Activated CD8-positive, alpha-beta memory T cell treated with anti-CD3 and anti-CD28 coated beads, Interleukin-2, amount 10 ng/mL, durations not matched to agents 7 days and 5 days (primary cell): ENCODE measurements at regions not wholly inside any gene's neighbourhood (a gene's known extent, or its start where the extent isn't known, plus 50 kb on each side); places are given as distances from the start of the nearest gene placed in this dataset.
A peak's percentile ranks its signal among the peaks of the same experiment; 100 is the strongest.
"Not testable (repeated sequence)": the region's sequence is repeated elsewhere in the genome, so short reads cannot be mapped to it uniquely, and the experiment has no call there.

ENCODE experiments used
- ATAC-seq: fragments of 150-1000 bp; cut with Tn5 transposase; one replicate; pipeline ENCODE4 v1.10.0; 2021; ENCODE audit warnings: moderate library complexity
- CTCF ChIA-PET: fragments of 350-600 bp; sonication (Branson Sonifier 250); formaldehyde crosslinking; loops from one replicate; lab custom pipeline; 2021; ENCODE audit warnings: antibody characterized with exemption; lab: Charles Lee
- DNase-seq: peaks from one replicate; pipeline ENCODE4 v3.0.0-alpha.2; 2020
- H3K27ac Mint-ChIP-seq: one replicate; pipeline ENCODE4 v1.8.0; 2021; ENCODE audit warnings: mild to moderate bottlenecking, mixed read lengths
- H3K27me3 Mint-ChIP-seq: one replicate; pipeline ENCODE4 v1.8.0; 2021; ENCODE audit warnings: mixed read lengths
- H3K36me3 Mint-ChIP-seq: one replicate; pipeline ENCODE4 v1.8.0; 2021; ENCODE audit warnings: mild to moderate bottlenecking, mixed read lengths
- H3K4me1 Mint-ChIP-seq: one replicate; pipeline ENCODE4 v1.8.0; 2021; ENCODE audit warnings: mixed read lengths
- H3K4me3 Mint-ChIP-seq: one replicate; pipeline ENCODE4 v1.8.0; 2021; ENCODE audit warnings: mild to moderate bottlenecking, moderate library complexity, mixed read lengths
- H3K9me3 Mint-ChIP-seq: one replicate; pipeline ENCODE4 v1.8.0; 2022; ENCODE audit warnings: low read depth, mixed read lengths

DNA sequence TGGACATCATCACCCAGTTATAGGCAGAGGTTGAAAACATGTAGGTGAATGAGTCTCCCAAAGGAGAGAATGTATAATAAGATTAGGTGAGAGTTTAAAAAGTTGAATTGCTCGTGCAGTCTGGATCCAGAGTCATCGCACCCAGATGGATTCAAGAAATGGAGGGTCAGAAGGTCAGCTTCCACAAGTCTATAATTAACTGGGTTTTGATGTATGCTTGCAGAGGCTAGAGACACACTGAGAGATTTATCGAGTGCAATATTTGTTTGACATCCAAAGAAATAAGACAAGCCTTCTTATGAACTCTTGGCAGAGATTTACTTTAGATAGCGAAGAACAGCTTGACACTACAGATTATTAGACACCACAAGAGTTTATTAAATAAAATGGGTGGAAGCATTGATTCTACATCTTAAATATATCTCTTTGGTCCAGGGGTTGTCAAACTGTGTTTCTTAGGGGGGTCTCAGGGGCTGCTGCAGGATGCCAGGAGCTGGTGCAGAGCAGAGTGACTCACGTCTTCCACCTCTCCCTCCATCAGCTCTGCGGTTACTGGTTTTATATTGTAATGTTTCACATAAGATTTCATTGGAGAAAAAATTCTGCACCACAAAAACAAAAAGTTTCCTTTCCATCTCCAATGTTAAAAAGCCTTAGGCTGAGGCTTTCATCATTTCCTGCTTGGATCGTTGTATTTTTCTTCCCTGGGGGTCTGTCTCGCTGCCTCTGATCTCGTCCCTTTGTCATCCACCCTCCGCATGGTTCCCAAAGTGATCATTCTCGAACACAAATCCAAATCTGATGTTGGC lies 176.2 kb upstream of the AHI1 start:
- H3K4me3 Mint-ChIP-seq, result no peak overlapping the region
- ATAC-seq, result no peak
- peaks cover 6% of the 10 kb centered on the region for H3K36me3 Mint-ChIP-seq
- DNase-seq, result no peak
- H3K27ac Mint-ChIP-seq, result no peak overlapping the region
- CTCF ChIA-PET, result interaction anchor here (0.7 to 1.0 kb wide), 3 partner anchors 24 to 236 kb away, joined by 3 to 6 read pairs (median 3); no protein-coding TSS in a partner anchor
- H3K9me3 Mint-ChIP-seq, result no peaks in the 10 kb centered on the region
- H3K4me1 Mint-ChIP-seq, result peaks cover 12% of the 10 kb centered on the region
- peaks cover 2% of the 10 kb centered on the region for H3K27me3 Mint-ChIP-seq

DNA sequence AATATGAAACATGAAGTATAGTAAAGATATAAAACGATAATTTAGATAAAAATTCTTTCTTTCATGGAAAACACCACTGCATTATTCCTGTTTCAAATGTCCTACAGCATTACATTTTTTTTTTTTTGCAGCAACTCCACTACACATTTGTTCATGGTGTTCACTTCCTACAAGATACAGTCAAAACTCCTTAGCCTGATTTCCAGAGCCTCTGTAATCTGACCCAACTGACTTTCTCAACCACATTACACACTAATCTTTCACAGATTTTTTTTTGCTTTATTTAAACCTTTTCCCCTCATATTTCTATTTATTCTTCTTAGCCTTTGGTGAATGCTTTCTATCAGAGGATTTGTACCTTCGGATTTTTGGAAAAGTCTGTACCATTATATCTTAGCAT lies 176.5 kb upstream of the PDE7B start:
- CTCF ChIA-PET, result interaction anchor here (2.4 kb wide), 2 partner anchors 235 to 551 kb away, joined by 14 to 15 read pairs; no protein-coding TSS in a partner anchor
- H3K27me3 Mint-ChIP-seq, result no peaks in the 10 kb centered on the region
- peaks cover 4% of the 10 kb centered on the region for H3K36me3 Mint-ChIP-seq
- H3K4me1 Mint-ChIP-seq, result peaks cover 16% of the 10 kb centered on the region
- DNase-seq (no peak), ATAC-seq (no peak)
- H3K27ac Mint-ChIP-seq, result no peak overlapping the region
- no peaks in the 10 kb centered on the region for H3K9me3 Mint-ChIP-seq
- H3K4me3 Mint-ChIP-seq, result no peak overlapping the region

DNA sequence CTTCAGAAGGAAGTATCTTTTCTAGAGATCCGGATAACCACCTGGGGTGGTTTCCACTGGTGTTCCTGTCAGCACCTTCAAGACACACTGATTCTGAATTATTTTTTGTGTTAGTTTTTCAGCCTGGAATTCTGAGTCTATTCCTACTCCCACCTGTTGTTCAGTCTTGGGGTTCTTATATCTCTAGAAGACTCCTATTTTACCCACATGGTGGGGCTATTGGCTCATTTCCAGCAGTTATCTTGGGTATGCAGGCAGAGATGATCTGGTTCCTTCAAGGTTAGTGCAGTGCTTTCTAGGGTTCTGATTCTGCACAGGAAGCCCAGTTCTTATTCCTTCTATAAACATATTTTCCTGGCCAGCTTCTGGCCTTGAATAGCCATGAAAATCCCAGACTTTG lies 175.6 kb upstream of the PDE7B start:
- ATAC-seq (peak; percentile 68), DNase-seq (peak; percentile 47)
- CTCF ChIA-PET, result interaction anchor here (1.3 to 2.4 kb wide), 4 partner anchors 139 to 551 kb away, joined by 3 to 15 read pairs (median 10); no protein-coding TSS in a partner anchor
- H3K4me3 Mint-ChIP-seq, result no peak overlapping the region
- H3K27ac Mint-ChIP-seq, result no peak overlapping the region
- H3K27me3 Mint-ChIP-seq, result no peaks in the 10 kb centered on the region
- H3K4me1 Mint-ChIP-seq, result peaks cover 16% of the 10 kb centered on the region
- H3K9me3 Mint-ChIP-seq, result no peaks in the 10 kb centered on the region
- H3K36me3 Mint-ChIP-seq, result peaks cover 4% of the 10 kb centered on the region

DNA sequence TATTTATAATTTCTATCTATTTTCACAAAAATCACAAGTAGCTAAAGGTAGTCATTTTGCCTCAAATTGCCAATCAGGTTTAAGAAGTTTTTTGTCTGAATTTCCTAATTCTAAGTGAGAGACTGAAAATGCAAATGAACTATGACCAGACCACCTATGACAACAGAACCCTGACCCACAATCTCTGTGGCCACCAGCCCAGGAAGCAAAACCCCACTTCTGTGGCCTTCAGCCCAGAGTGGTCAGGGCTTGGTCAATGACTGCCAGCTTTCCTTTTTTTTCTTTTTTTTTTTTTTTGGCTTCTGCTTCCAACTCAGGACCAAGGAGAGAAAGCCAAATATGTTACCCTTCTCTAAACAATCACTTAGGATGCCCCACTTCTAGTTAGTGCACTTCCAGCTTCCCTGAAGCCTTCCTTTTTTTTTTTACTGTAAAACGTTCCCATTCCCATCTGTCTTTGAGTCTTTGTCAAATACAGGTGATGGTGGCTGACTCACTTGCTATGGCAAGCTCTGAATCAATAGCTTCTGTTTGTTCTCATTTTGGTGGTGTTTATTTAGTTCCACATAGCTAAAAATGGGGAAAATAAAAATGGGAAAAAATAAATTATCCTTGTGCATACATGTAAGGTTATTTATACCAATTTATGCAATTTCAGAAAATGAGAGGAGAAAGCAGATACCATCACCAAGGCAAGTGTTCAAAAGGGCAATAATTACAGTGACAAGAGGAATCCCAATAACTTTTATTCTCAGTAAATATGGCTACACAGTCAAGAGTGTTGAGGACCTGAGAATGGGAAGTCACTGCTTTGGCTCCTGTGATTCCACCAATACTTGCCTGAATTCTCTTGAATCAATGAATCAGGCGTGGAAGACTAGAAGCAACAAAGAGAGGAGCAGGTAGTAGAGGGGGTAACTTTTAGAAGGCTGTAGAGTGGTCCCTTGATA lies 170.3 kb upstream of the PDE7B start:
- Mint-ChIP-seq H3K9me3 (no peaks in the 10 kb centered on the region), H3K4me3 (no peak overlapping the region), H3K36me3 (no peaks in the 10 kb centered on the region), H3K27ac (no peak overlapping the region), H3K4me1 (peaks cover 6% of the 10 kb centered on the region), H3K27me3 (peaks cover 8% of the 10 kb centered on the region)
- CTCF ChIA-PET, result interaction anchor here (1.3 kb wide), 1 partner anchor 545 kb away, joined by 5 read pairs; no protein-coding TSS in a partner anchor
- no peak for DNase-seq
- no peak for ATAC-seq

DNA sequence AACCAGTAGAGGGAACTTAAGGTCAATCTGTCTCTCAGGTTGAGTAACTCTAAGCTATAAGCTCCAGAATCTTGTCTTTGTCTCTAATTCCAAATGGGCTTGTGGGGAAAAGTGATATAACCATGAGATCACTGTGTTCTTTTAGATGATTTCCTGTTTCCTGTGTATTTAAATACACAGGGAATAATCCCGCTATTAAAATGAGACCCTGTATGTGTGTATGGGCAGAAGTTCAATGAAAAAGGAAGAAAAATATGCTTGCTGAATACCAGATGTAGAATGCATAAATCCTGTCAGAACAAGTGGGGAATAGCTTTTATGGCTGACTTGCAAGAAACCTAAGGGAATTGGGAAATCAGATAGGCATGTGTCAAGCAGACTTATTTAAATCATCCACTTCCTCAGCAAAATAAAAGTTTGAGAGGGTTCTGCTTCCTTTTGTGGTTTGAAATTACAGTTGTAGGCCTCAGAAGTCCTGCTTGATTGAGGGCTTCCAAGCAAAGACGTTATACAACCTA lies 164.7 kb upstream of the PDE7B start:
- Mint-ChIP-seq H3K27me3 (peaks cover 8% of the 10 kb centered on the region), H3K4me3 (no peak overlapping the region), H3K36me3 (no peaks in the 10 kb centered on the region), H3K4me1 (peaks cover 9% of the 10 kb centered on the region), H3K9me3 (no peaks in the 10 kb centered on the region), H3K27ac (no peak overlapping the region)
- ATAC-seq, result no peak
- CTCF ChIA-PET, result no interaction called here
- DNase-seq, result no peak

DNA sequence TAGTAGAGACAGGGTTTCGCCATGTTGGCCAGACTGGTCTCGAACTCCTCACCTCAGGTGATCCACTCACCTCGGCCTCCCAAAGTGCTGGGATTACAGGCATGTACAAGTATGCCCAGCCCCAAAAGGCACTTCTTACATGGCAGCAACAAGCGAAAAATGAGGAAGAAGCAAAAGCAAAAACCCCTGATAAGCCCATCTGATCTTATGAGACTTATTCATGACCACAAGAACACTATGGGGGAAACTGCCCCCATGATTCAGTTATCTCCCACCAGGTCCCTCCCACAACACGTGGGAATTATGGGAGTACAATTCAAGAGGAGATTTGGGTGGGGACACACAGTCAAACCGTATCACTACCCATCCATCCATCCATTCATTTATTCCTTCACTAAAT lies 163.0 kb upstream of the PDE7B start:
- CTCF ChIA-PET, H3K27ac Mint-ChIP-seq, H3K36me3 Mint-ChIP-seq, H3K9me3 Mint-ChIP-seq, ATAC-seq, H3K27me3 Mint-ChIP-seq, DNase-seq, H3K4me3 Mint-ChIP-seq: not testable (repeated sequence)
- H3K4me1 Mint-ChIP-seq, result peaks cover 12% of the 10 kb centered on the region

DNA sequence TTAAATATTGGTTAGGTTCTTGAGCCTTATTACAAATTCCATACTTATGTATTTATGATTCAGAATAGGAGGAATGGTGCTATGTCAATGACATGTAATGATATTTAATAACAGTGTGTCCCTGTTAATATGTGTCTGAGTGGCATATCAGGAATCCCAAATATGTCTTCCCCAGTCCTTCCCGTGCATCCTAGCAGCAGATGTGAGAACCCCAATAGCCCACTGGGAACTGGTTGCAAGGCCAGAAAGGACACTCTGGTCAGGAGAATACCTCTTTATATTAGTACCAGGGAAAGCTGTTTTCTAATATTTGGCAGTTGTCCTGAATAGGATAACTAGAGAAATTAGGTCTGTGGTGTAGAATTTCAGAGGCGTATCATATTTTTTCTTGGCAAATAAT lies 159.1 kb upstream of the PDE7B start:
- H3K4me3 Mint-ChIP-seq, result no peak overlapping the region
- H3K27ac Mint-ChIP-seq, result no peak overlapping the region
- no peaks in the 10 kb centered on the region for H3K36me3 Mint-ChIP-seq
- H3K9me3 Mint-ChIP-seq, result peaks cover 2% of the 10 kb centered on the region
- CTCF ChIA-PET, result no interaction called here
- H3K4me1 Mint-ChIP-seq, result peaks cover 12% of the 10 kb centered on the region
- peaks cover 3% of the 10 kb centered on the region for H3K27me3 Mint-ChIP-seq
- DNase-seq, result no peak
- no peak for ATAC-seq

DNA sequence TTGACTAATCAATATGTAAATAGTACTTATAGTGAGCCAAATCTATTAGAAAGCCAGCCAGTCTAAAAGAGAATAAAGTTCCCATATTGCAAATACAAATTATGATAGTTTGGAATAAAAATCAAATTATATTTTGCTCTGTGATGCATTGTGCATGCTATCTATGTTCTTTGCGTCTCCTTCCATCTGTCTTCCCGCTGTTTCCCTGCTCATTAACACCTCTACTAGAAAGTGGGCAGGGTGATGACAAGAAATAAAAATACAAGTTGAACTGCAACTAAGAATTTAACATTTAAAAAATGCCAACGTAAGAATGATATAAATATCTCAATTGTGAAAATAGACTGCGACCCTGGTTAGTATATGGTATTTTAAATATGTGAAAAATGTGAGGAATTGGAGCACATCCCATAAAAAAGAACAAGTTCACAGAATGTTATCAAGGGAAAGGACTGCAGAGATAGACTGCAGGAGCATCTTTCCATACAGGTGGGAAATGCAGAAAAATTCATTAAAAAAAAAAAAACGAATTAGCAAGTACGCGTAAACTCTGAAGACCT lies 157.6 kb upstream of the PDE7B start:
- no peak for ATAC-seq
- Mint-ChIP-seq H3K9me3 (peaks cover 2% of the 10 kb centered on the region), H3K27ac (no peak overlapping the region), H3K36me3 (no peaks in the 10 kb centered on the region), H3K4me1 (peaks cover 11% of the 10 kb centered on the region), H3K27me3 (peaks cover 12% of the 10 kb centered on the region), H3K4me3 (no peak overlapping the region)
- no peak for DNase-seq
- CTCF ChIA-PET, result no interaction called here

DNA sequence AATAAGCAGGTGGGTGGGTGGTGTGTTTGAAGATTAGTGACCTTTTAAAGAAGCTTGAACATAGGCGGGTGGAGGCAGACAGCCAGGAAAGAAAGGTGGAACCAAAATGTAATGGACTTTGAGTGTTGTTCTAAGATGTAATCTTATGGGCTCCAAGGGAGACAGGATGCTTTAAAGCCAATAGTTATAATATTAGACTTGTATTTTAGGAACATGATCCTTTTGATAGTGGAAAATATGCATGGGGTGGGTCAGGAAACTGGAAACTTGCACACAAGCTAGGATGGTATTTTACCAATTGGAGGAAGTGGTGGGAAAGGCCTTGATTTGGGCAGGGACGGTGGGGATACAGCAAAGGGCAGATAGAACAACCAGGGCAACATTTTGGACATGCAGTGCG lies 151.8 kb upstream of the PDE7B start:
- ATAC-seq (no peak), DNase-seq (no peak)
- no peak overlapping the region for H3K27ac Mint-ChIP-seq
- H3K4me3 Mint-ChIP-seq, result no peak overlapping the region
- CTCF ChIA-PET, result interaction anchor here (1.0 to 1.6 kb wide), 2 partner anchors 17 to 164 kb away, joined by 3 to 5 read pairs; no protein-coding TSS in a partner anchor
- H3K27me3 Mint-ChIP-seq, result peaks cover 24% of the 10 kb centered on the region
- H3K4me1 Mint-ChIP-seq, result peaks cover 22% of the 10 kb centered on the region
- no peaks in the 10 kb centered on the region for H3K9me3 Mint-ChIP-seq
- peaks cover 4% of the 10 kb centered on the region for H3K36me3 Mint-ChIP-seq

DNA sequence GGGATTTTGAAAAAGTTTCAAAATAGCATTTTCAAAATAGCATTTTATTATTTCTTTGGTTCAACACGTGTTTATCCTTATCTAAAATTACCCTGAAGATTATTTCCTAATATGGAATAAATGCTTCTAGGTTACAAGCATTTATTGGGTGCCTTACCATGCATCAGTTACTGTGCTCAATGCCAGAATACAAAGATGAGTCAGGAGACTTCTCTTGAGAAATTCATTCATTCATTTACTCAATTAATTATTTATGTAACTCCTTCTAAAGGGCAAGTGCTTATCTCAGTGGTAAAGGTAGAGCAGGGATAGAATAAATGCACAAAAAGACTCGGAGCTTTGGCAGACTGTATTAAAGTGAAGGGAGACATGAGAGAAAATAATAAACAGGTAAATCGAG lies 150.1 kb upstream of the PDE7B start:
- ATAC-seq (no peak), DNase-seq (no peak)
- H3K9me3 Mint-ChIP-seq, result no peaks in the 10 kb centered on the region
- peaks cover 4% of the 10 kb centered on the region for H3K36me3 Mint-ChIP-seq
- no peak overlapping the region for H3K4me3 Mint-ChIP-seq
- peaks cover 30% of the 10 kb centered on the region for H3K27me3 Mint-ChIP-seq
- CTCF ChIA-PET, result no interaction called here
- peaks cover 22% of the 10 kb centered on the region for H3K4me1 Mint-ChIP-seq
- no peak overlapping the region for H3K27ac Mint-ChIP-seq

DNA sequence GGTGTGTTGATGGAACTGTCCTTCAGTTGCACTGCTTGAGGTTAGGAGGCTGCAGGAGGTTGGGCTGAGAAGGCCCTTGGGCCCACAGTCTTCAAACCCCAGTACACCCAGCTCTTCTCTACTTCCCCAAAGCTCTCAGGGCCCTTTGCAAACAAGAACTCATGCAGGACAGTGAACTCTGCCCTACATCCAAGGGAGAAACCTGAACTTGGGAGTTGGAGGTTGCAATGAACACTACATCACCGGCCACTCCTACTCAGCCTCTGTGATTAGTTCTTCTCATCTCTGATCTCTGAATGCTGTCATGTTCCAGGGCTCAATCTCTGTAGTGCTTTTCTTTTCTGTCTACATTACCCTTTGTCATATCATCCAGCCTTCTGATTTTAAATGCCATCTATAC lies 148.5 kb upstream of the PDE7B start:
- Mint-ChIP-seq H3K36me3 (peaks cover 4% of the 10 kb centered on the region), H3K27me3 (peaks cover 32% of the 10 kb centered on the region), H3K9me3 (no peaks in the 10 kb centered on the region), H3K4me1 (peaks cover 22% of the 10 kb centered on the region), H3K4me3 (no peak overlapping the region), H3K27ac (no peak overlapping the region)
- CTCF ChIA-PET, result no interaction called here
- peak; percentile 12 for ATAC-seq
- DNase-seq, result no peak

DNA sequence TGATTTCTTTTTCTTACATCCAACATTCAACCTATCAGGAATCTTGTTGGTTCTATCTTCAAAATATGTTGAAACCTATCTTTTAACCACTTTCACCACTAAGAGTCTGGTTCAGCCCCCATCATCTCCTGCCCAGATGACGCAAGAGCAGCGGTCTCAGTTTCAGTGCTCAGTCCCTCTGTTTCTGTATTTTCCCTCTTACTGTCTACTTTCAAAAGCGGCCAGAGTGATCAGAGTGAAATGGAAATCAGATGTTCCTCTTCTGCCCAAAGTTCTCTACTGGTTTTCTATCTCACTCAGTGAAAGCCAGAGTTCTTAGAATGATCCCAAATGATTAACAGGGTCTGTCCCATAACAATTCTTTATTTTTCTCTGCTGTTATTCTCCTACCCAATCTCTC lies 147.9 kb upstream of the PDE7B start:
- CTCF ChIA-PET, result no interaction called here
- Mint-ChIP-seq H3K27me3 (peaks cover 29% of the 10 kb centered on the region), H3K27ac (peak overlapping the region; percentile 16), H3K9me3 (no peaks in the 10 kb centered on the region), H3K4me3 (no peak overlapping the region), H3K4me1 (peaks cover 22% of the 10 kb centered on the region), H3K36me3 (peaks cover 4% of the 10 kb centered on the region)
- peak; percentile 47 for ATAC-seq
- DNase-seq, result peak; percentile 48

DNA sequence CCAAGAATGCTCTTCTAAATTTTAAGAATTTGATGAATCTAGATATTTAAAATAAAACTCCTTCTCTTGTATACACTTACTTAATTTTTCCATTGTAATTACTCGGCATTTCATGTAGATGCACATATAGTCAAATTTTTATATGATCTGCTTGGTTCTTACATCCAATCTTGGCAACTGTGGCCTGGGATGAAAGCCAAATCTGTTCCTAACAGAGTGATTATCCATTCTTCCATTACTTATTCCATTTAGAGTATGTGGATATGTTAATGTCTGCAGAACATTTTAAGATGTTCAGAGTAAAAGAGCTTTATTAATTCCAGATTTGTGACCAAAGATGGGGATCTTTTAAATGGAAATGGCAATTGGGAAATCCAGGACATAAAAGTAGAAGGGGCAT lies 144.1 kb upstream of the PDE7B start:
- DNase-seq, result no peak
- no peak for ATAC-seq
- Mint-ChIP-seq H3K4me1 (peaks cover 18% of the 10 kb centered on the region), H3K9me3 (no peaks in the 10 kb centered on the region), H3K27me3 (peaks cover 31% of the 10 kb centered on the region), H3K4me3 (no peak overlapping the region), H3K27ac (no peak overlapping the region), H3K36me3 (peaks cover 2% of the 10 kb centered on the region)
- CTCF ChIA-PET, result no interaction called here
